ENCODE measurements at regions not wholly inside any gene's neighbourhood (a gene's known extent, or its start where the extent isn't known, plus 50 kb on each side); places are given as distances from the start of the nearest gene placed in this dataset.

DNA sequence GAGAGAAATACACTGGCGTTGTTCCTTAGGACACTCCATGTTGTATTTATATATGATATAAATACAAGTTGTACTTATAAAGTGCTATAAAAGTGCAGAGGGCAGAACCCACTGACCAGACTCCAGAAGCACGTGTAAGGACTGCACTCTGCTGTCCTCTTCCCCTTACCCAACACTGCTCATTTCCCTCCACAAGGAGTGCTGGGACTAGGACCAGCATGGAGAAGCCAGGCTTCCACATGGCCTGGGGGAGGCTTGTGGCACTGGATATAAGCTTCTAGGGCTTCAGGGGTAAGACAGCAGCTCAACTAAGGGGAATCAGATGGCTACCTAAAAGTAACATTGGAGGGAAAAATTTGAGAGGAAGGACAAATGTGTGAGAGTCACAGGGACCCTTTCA lies 556.9 kb downstream of the IGSF11 start:
- Histone ChIP-seq H3K9ac (ENCODE audit: low read length) (no peak overlapping the region), H2AK5ac (ENCODE audit: low read length) (no peak overlapping the region)

DNA sequence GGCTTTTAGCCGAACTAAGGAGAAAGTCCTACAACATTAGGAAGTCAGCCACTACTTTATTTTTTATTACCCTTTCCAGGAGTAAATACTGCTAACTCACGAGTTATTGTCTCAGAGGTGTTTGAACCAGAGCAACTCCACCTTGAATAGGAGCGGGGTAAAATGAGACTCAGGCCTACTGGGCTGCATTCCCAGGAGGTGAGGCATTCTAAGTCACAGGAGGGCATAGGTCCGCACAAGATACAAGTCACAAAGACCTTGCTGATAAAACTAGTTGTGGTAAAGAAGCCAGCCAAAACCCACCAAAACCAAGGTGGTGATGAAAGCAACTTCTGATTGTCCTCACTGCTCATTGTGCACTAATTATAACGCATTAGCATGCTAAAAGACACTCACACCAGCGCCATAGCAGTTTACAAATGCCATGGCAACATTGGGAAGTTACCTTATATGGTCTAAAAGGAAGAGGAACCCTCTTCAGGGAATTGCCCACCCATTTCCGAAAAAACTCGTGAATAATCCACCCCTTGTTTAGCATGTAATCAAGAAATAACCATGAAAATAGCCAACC lies 555.9 kb downstream of the IGSF11 start:
- Histone ChIP-seq H3K4me3 (ENCODE audit: low read depth, low read length) (no peak overlapping the region), H3K4ac (ENCODE audit: low read depth, low read length) (no peak overlapping the region), H2BK12ac (ENCODE audit: low read length) (no peak overlapping the region), H3K14ac (ENCODE audit: low read length) (no peak overlapping the region), H3K9ac (ENCODE audit: low read length) (no peak overlapping the region), H3K4me1 (ENCODE audit: control insufficient read depth in 1 of 2, insufficient read depth in 2 of 2, low read length in 2 of 2) (peaks cover 4% of the 10 kb centered on the region in 2 experiments), H2AK5ac (ENCODE audit: low read length) (no peak overlapping the region), H3K79me1 (ENCODE audit: low read length) (no peaks in the 10 kb centered on the region), H2BK5ac (ENCODE audit: low read depth, low read length, poor library complexity) (no peak overlapping the region), H4K91ac (ENCODE audit: low read depth, low read length) (no peak overlapping the region), H3K23ac (ENCODE audit: low read length) (no peak overlapping the region), H3K9me3 (ENCODE audit: insufficient read depth, low read depth, low read length) (no peaks in the 10 kb centered on the region), H3K79me2 (ENCODE audit: control insufficient read depth, insufficient read depth, low read length, poor library complexity) (no peaks in the 10 kb centered on the region), H3K18ac (ENCODE audit: low read length) (no peak overlapping the region), H2BK120ac (ENCODE audit: insufficient read depth, low read length, poor library complexity) (no peak overlapping the region), H3K27ac (ENCODE audit: low read depth, low read length) (no peak overlapping the region), H3K36me3 (ENCODE audit: control insufficient read depth in 1 of 2, insufficient read depth in 2 of 2, low read length in 2 of 2) (no peaks in the 10 kb centered on the region), H3K27me3 (ENCODE audit: insufficient read depth, low read length) (no peaks in the 10 kb centered on the region), H2AFZ (ENCODE audit: insufficient read depth, low read length, poor library complexity) (no peak overlapping the region), H3K4me2 (ENCODE audit: low read length) (no peak overlapping the region), H4K8ac (ENCODE audit: low read depth, low read length) (no peak overlapping the region), H4K12ac (ENCODE audit: low read depth, low read length) (no peak overlapping the region)
- DNase-seq, result peak in 1 of 2 donors; percentile 22
- no CpG with 5 or more reads among the region's 8 CpGs for WGBS (ENCODE audit: extremely low coverage, insufficient coverage, insufficient read length)

More for the DNA sequence above, 556.9 kb downstream of the IGSF11 start:
- Histone ChIP-seq H2BK12ac (ENCODE audit: low read length) (no peak overlapping the region), H4K91ac (ENCODE audit: low read depth, low read length) (no peak overlapping the region), H3K79me1 (ENCODE audit: low read length) (no peaks in the 10 kb centered on the region), H2AFZ (ENCODE audit: insufficient read depth, low read length, poor library complexity) (no peak overlapping the region), H4K8ac (ENCODE audit: low read depth, low read length) (no peak overlapping the region), H4K12ac (ENCODE audit: low read depth, low read length) (no peak overlapping the region), H3K14ac (ENCODE audit: low read length) (no peak overlapping the region), H3K9me3 (ENCODE audit: insufficient read depth, low read depth, low read length) (no peaks in the 10 kb centered on the region), H3K4me3 (ENCODE audit: low read depth, low read length) (no peak overlapping the region), H3K23ac (ENCODE audit: low read length) (no peak overlapping the region), H3K4me2 (ENCODE audit: low read length) (no peak overlapping the region), H3K27ac (ENCODE audit: low read depth, low read length) (no peak overlapping the region), H3K18ac (ENCODE audit: low read length) (no peak overlapping the region), H3K4ac (ENCODE audit: low read depth, low read length) (no peak overlapping the region), H3K36me3 (ENCODE audit: control insufficient read depth in 1 of 2, insufficient read depth in 2 of 2, low read length in 2 of 2) (no peaks in the 10 kb centered on the region), H3K27me3 (ENCODE audit: insufficient read depth, low read length) (no peaks in the 10 kb centered on the region), H3K4me1 (ENCODE audit: control insufficient read depth in 1 of 2, insufficient read depth in 2 of 2, low read length in 2 of 2) (peaks cover 4% of the 10 kb centered on the region in 2 experiments), H2BK5ac (ENCODE audit: low read depth, low read length, poor library complexity) (no peak overlapping the region), H3K79me2 (ENCODE audit: control insufficient read depth, insufficient read depth, low read length, poor library complexity) (no peaks in the 10 kb centered on the region), H2BK120ac (ENCODE audit: insufficient read depth, low read length, poor library complexity) (no peak overlapping the region)
- DNase-seq, result no peak
- WGBS (ENCODE audit: extremely low coverage, insufficient coverage, insufficient read length), result no CpG with 5 or more reads among the region's 2 CpGs

DNA sequence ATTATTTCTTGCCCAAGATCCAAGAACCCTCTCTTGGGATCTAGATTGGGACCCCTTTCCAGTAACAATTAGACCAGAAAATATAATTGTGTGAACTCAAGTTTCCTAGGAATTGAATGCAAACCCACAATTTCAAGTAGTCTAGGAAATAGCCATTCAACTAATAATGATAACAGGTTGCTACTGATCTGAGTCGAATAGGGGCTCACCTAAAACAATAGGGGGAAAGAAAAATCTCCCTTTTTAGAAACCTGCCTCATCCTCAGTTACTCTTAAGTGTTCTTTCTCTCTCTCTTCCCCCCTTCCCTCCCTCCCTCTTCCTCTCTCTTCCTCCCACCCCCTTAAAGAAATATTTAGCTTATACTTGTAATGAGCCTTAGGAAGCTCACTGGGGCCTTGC lies 555.3 kb downstream of the IGSF11 start:
- Histone ChIP-seq H3K27ac (ENCODE audit: low read depth, low read length) (no peak overlapping the region), H3K23ac (ENCODE audit: low read length) (no peak overlapping the region), H3K79me2 (ENCODE audit: control insufficient read depth, insufficient read depth, low read length, poor library complexity) (no peaks in the 10 kb centered on the region), H3K4me2 (ENCODE audit: low read length) (no peak overlapping the region), H4K8ac (ENCODE audit: low read depth, low read length) (no peak overlapping the region), H3K4me1 (ENCODE audit: control insufficient read depth in 1 of 2, insufficient read depth in 2 of 2, low read length in 2 of 2) (peaks cover 4% of the 10 kb centered on the region in 2 experiments), H2BK5ac (ENCODE audit: low read depth, low read length, poor library complexity) (no peak overlapping the region), H4K12ac (ENCODE audit: low read depth, low read length) (no peak overlapping the region), H3K14ac (ENCODE audit: low read length) (no peak overlapping the region), H3K79me1 (ENCODE audit: low read length) (no peaks in the 10 kb centered on the region), H3K4me3 (ENCODE audit: low read depth, low read length) (no peak overlapping the region), H4K91ac (ENCODE audit: low read depth, low read length) (no peak overlapping the region), H3K27me3 (ENCODE audit: insufficient read depth, low read length) (no peaks in the 10 kb centered on the region), H2AK5ac (ENCODE audit: low read length) (no peak overlapping the region), H2BK120ac (ENCODE audit: insufficient read depth, low read length, poor library complexity) (no peak overlapping the region), H3K9ac (ENCODE audit: low read length) (no peak overlapping the region), H3K4ac (ENCODE audit: low read depth, low read length) (no peak overlapping the region), H3K36me3 (ENCODE audit: control insufficient read depth in 1 of 2, insufficient read depth in 2 of 2, low read length in 2 of 2) (no peaks in the 10 kb centered on the region), H3K18ac (ENCODE audit: low read length) (no peak overlapping the region), H2BK12ac (ENCODE audit: low read length) (no peak overlapping the region), H3K9me3 (ENCODE audit: insufficient read depth, low read depth, low read length) (no peaks in the 10 kb centered on the region), H2AFZ (ENCODE audit: insufficient read depth, low read length, poor library complexity) (no peak overlapping the region)
- no peak for DNase-seq
- no CpG with 5 or more reads among the region's 1 CpG for WGBS (ENCODE audit: extremely low coverage, insufficient coverage, insufficient read length)

DNA sequence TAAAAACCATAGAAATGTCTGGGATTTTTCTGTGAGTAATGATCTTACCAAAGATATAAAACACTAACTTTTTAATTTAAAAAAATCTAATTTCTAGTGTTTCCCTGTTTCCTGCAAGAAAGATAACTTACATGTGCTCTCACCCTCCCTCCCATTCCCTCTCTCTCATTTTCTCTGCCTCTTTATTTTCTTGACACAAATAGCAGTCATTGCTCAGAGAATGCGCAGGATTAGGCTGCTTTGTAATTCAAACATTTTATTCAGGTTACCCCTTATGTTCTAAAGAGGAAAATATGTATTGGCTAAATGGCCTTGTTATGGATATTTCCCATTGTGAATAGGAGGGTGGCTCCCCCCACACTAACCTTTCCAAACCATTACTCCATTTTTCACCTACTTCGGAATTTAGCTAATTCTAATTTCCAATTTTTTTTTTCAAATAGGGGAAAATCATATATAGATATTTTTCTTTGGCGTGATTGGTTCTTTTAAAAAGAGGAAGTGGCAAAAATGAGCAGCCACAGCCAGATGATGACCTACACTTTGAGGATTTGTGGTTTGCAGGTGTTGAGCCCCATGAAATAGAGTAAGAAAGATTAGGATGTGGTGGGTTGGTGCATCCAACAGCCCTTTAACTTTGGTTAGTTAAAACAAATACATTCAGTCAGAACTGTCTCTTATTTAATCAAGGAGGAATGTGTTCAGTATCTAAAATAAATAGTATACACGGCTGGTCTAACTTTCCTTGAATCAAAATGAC lies 554.4 kb downstream of the IGSF11 start:
- no peak overlapping the region for H4K12ac ChIP-seq (ENCODE audit: low read depth, low read length)
- 100% methylated on average over 1 of the region's 4 CpGs for WGBS (ENCODE audit: extremely low coverage, insufficient coverage, insufficient read length)
- no peaks in the 10 kb centered on the region for H3K79me1 ChIP-seq (ENCODE audit: low read length)
- H3K9ac ChIP-seq (ENCODE audit: low read length), result no peak overlapping the region
- H4K8ac ChIP-seq (ENCODE audit: low read depth, low read length), result no peak overlapping the region
- H3K27ac ChIP-seq (ENCODE audit: low read depth, low read length), result no peak overlapping the region
- H2AK5ac ChIP-seq (ENCODE audit: low read length), result no peak overlapping the region
- no peak overlapping the region for H2BK12ac ChIP-seq (ENCODE audit: low read length)
- no peak overlapping the region for H2BK120ac ChIP-seq (ENCODE audit: insufficient read depth, low read length, poor library complexity)
- no peak for DNase-seq
- H3K79me2 ChIP-seq (ENCODE audit: control insufficient read depth, insufficient read depth, low read length, poor library complexity), result no peaks in the 10 kb centered on the region
- H3K18ac ChIP-seq (ENCODE audit: low read length), result no peak overlapping the region
- no peaks in the 10 kb centered on the region for H3K36me3 ChIP-seq (ENCODE audit: control insufficient read depth in 1 of 2, insufficient read depth in 2 of 2, low read length in 2 of 2)
- no peak overlapping the region for H3K14ac ChIP-seq (ENCODE audit: low read length)
- H3K23ac ChIP-seq (ENCODE audit: low read length), result no peak overlapping the region
- no peak overlapping the region for H3K4me2 ChIP-seq (ENCODE audit: low read length)
- no peak overlapping the region for H3K4me3 ChIP-seq (ENCODE audit: low read depth, low read length)
- no peaks in the 10 kb centered on the region for H3K9me3 ChIP-seq (ENCODE audit: insufficient read depth, low read depth, low read length)
- no peak overlapping the region for H2BK5ac ChIP-seq (ENCODE audit: low read depth, low read length, poor library complexity)
- H4K91ac ChIP-seq (ENCODE audit: low read depth, low read length), result no peak overlapping the region
- no peak overlapping the region for H3K4ac ChIP-seq (ENCODE audit: low read depth, low read length)
- peaks cover 4% of the 10 kb centered on the region in 2 experiments for H3K4me1 ChIP-seq (ENCODE audit: control insufficient read depth in 1 of 2, insufficient read depth in 2 of 2, low read length in 2 of 2)
- no peak overlapping the region for H2AFZ ChIP-seq (ENCODE audit: insufficient read depth, low read length, poor library complexity)
- no peaks in the 10 kb centered on the region for H3K27me3 ChIP-seq (ENCODE audit: insufficient read depth, low read length)

Data from trophoblast cell (in vitro differentiated cells and primary cell).